PFSK-1 (cell line): ENCODE measurements at regions not wholly inside any gene's neighbourhood (a gene's known extent, or its start where the extent isn't known, plus 50 kb on each side); places are given as distances from the start of the nearest gene placed in this dataset.

Experiments used
- FOXP2 ChIP-seq: optimal IDR thresholded peaks from 2 replicates; pipeline ENCODE3; 2011; ENCODE audit warnings: borderline replicate concordance, control low read depth, inconsistent platforms; ENCODE audit not compliant: insufficient read depth; ENCODE audit errors: extremely low read length, extremely low read depth
- POLR2AphosphoS5 ChIP-seq: IDR thresholded peaks from 2 replicates; pipeline ENCODE4 v1.6.1; 2012; ENCODE audit warnings: low read depth, mild to moderate bottlenecking, control low read depth, low read length, moderate library complexity
- REST ChIP-seq, 2 experiments: IDR thresholded peaks; 2 replicates each; pipeline versions ENCODE4 v1.6.1 to v1.8.0; 2011 to 2012; ENCODE audit warnings: low read depth in 2 of 2, low read length in 2 of 2, control low read depth in 1 of 2, inconsistent platforms in 1 of 2, mild to moderate bottlenecking in 1 of 2, moderate library complexity in 1 of 2; ENCODE audit not compliant: insufficient read depth in 1 of 2
- SIN3A ChIP-seq: IDR thresholded peaks from 2 replicates; pipeline ENCODE4 v1.6.1; 2012; ENCODE audit warnings: mild to moderate bottlenecking, low read length, moderate library complexity, borderline replicate concordance; ENCODE audit not compliant: insufficient read depth
- TAF1 ChIP-seq: IDR thresholded peaks from 2 replicates; pipeline ENCODE4 v1.6.1; 2012; ENCODE audit warnings: low read length, control low read depth, borderline replicate concordance; ENCODE audit not compliant: insufficient read depth

- TF ChIP-seq SIN3A (no peak), TAF1 (no peak), POLR2AphosphoS5 (no peak)
These were observed 184.0 kb downstream of the CDC5L start for GRCh38 chr6:44571510-44571909.

- TF ChIP-seq SIN3A = no peak
- TF ChIP-seq REST (IDR thresholded peaks at IDR 0.05; ENCODE audit: insufficient read depth in 1 of 2, low read depth in 2 of 2, low read length in 2 of 2) = no peak
- TF ChIP-seq POLR2AphosphoS5 = no peak
- no peak for TF ChIP-seq FOXP2
- TF ChIP-seq TAF1 = no peak
These were observed 184.8 kb downstream of the CDC5L start for GRCh38 chr6:44572346-44572745.

- TF ChIP-seq TAF1 (no peak), POLR2AphosphoS5 (no peak), REST (IDR thresholded peaks at IDR 0.05; ENCODE audit: insufficient read depth in 1 of 2, low read depth in 2 of 2, low read length in 2 of 2) (no peak), SIN3A (no peak), FOXP2 (no peak)
These were observed 188.1 kb downstream of the CDC5L start for GRCh38 chr6:44575644-44576043.

- no peak for TF ChIP-seq POLR2AphosphoS5
- no peak for TF ChIP-seq FOXP2
- no peak for TF ChIP-seq SIN3A
- no peak for TF ChIP-seq REST (IDR thresholded peaks at IDR 0.05; ENCODE audit: insufficient read depth in 1 of 2, low read depth in 2 of 2, low read length in 2 of 2)
- TF ChIP-seq TAF1 = no peak
These were observed 188.7 kb downstream of the CDC5L start for GRCh38 chr6:44576132-44576631.

- TF ChIP-seq TAF1 (no peak), POLR2AphosphoS5 (no peak), FOXP2 (no peak), SIN3A (no peak)
These were observed 193.4 kb downstream of the CDC5L start for GRCh38 chr6:44580901-44581300.

GRCh38 chr6:44582930-44583329 lies 195.4 kb downstream of the CDC5L start:
- no peak for TF ChIP-seq SIN3A
- TF ChIP-seq FOXP2 = no peak
- no peak for TF ChIP-seq POLR2AphosphoS5
- TF ChIP-seq TAF1 = no peak
- TF ChIP-seq REST (IDR thresholded peaks at IDR 0.05; ENCODE audit: insufficient read depth in 1 of 2, low read depth in 2 of 2, low read length in 2 of 2) = no peak
